ENCODE measurements at regions not wholly inside any gene's neighbourhood (a gene's known extent, or its start where the extent isn't known, plus 50 kb on each side); places are given as distances from the start of the nearest gene placed in this dataset.

DNA sequence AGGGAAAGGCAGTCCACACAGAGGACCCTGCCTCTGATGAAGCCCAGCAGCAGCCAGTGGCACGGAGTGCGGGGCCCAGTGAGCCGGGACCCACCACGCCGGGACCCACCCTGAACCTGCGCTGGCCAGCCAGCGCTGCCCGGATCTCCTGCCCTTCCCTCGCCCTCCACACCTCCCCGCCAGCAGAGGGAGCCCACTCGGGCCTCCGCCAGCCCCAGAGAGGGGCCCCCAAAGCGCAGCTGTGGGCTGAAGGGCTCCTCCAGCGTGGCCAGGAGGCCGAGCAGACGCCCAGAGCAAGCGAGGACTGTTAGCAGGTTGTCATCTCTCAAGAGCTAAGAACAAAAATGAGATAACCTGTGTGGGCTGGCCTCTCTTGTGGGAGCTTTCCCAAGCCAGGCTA, 81.3 kb upstream of the ATP10A start:
- no peak overlapping the region for H3K4me3 ChIP-seq (ENCODE audit: low read depth, low read length)
- TF ChIP-seq, protein P1, sequence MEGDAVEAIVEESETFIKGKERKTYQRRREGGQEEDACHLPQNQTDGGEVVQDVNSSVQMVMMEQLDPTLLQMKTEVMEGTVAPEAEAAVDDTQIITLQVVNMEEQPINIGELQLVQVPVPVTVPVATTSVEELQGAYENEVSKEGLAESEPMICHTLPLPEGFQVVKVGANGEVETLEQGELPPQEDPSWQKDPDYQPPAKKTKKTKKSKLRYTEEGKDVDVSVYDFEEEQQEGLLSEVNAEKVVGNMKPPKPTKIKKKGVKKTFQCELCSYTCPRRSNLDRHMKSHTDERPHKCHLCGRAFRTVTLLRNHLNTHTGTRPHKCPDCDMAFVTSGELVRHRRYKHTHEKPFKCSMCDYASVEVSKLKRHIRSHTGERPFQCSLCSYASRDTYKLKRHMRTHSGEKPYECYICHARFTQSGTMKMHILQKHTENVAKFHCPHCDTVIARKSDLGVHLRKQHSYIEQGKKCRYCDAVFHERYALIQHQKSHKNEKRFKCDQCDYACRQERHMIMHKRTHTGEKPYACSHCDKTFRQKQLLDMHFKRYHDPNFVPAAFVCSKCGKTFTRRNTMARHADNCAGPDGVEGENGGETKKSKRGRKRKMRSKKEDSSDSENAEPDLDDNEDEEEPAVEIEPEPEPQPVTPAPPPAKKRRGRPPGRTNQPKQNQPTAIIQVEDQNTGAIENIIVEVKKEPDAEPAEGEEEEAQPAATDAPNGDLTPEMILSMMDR (conservative IDR thresholded peaks at IDR 0.05; ENCODE audit: low read depth, low read length) = no peak
- DNase-seq (ENCODE audit: low read depth) = no peak

DNA sequence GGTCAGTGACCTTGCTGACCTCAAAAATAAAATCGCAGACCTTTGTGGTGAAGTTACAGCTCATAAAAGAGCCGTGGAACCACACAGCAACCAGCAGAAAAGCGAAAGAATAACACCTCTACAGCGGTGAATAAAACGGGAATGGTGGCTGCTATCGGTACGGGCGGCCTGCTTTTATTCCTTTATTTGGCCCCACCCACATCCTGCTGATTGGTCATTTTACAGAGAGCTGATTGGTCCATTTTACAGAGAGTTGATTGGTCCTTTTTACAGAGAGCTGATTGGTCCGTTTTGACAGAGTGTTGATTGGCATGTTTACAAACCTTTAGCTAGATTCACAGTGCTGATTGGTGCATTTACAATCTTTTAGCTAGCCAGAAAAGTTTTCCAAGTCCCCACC, 80.7 kb upstream of the ATP10A start:
- TF ChIP-seq, protein P1 (conservative IDR thresholded peaks at IDR 0.05; ENCODE audit: low read depth, low read length) = no peak
- DNase-seq (ENCODE audit: low read depth) = no peak
- no peak overlapping the region for H3K4me3 ChIP-seq (ENCODE audit: low read depth, low read length)

DNA sequence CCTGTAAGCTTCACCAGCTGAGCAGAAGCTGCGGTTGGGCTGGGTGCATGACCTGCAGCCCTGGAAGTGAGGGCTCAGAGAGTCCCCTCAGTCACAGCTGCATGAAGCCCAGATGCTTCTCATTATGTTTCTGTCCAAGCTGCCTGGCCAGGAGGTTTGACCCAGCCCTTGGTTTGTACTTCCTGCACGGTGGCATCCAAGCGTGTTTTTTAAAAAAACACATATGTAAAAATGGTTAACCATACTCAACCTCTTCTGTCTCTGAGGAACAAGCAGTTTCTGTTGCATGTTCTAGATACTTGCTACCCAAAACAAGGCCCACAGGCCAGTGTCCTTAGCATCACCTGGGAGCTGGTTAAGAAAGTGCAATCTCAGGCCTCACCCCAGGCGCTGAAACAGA, 76.0 kb upstream of the ATP10A start:
- no peak for DNase-seq (ENCODE audit: low read depth)
- TF ChIP-seq, protein P1 (conservative IDR thresholded peaks at IDR 0.05; ENCODE audit: low read depth, low read length) = no peak
- no peak overlapping the region for H3K4me3 ChIP-seq (ENCODE audit: low read depth, low read length)

DNA sequence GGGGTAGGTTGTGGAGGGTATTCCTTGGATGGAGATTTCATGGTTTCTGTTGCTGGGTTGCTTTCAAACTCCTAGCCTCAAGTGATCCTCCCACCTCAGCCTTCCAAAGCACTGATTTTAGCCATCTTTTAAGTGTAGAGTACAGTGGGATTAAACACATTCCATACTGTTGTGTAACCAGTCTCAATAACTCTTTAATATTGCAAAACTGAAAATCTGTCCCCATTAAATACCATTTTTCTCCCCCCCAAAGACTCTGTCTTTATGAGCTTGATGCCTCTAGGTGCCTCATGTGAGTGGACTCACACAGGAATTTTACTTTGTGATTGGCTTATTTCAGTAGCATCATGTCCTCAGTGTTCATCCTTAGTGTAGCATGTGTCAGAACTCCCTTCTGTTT, 74.7 kb upstream of the ATP10A start:
- no peak overlapping the region for H3K4me3 ChIP-seq (ENCODE audit: low read depth, low read length)
- TF ChIP-seq, protein P1 (conservative IDR thresholded peaks at IDR 0.05; ENCODE audit: low read depth, low read length) = no peak
- no peak for DNase-seq (ENCODE audit: low read depth)

DNA sequence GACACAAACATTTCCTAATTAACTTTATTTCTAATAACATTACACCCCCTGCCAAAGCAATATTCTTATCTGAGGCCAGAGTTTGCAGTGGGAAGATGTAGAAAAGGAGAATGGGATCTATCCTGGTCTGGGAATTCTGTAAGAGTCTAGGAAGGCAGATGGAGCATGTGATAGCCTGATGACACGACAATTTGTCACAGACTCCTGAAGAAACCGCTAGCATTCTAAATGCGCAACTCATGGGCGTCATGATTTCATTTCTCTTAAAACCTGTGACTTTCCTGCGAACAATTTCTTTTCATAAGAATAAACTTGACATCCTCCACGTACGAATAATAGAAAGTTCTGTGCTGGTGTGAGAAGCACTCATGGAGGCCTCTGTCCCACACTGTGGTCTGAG, 72.9 kb upstream of the ATP10A start:
- TF ChIP-seq, protein P1 (conservative IDR thresholded peaks at IDR 0.05; ENCODE audit: low read depth, low read length) = no peak
- H3K4me3 ChIP-seq (ENCODE audit: low read depth, low read length) = no peak overlapping the region
- DNase-seq (ENCODE audit: low read depth) = no peak

DNA sequence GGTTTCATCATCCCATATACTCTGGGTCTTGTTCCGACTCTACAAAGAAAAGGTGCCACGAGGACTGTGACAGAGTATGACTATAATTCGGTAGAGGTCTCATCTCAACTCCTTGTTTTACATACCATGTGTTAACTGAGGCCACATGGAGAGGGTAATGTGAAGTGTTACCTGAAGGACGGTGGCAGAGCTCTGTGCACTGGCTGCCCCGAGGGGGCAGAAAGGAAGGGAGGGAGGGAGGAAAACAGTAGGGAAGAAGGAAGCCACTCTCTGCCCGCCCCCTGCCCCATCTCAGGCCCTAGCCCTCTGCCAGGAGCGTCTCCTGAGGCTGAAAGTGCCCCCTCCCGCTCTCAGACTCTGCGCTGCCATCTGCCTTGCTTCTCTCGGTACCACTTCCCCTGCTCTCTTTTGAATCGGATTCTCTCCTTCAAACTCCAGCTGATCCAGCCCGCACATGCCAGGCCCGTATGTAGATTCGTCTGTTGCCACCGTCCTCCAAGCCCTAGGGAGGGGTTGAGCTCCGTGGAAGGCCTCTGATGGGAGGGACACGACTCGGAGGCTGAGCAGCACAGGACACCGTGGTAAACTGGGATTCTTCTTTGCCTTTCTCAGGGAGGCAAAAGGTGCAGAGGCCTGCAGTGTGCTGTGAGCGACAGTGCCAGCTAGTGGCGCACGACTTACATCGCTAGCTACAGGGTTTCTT, 70.5 kb upstream of the ATP10A start:
- H3K4me3 ChIP-seq (ENCODE audit: low read depth, low read length) = peak overlapping the region; percentile 57
- TF ChIP-seq, protein P1 (conservative IDR thresholded peaks at IDR 0.05; ENCODE audit: low read depth, low read length) = peak; percentile 90
- peak; percentile 41 for DNase-seq (ENCODE audit: low read depth)

DNA sequence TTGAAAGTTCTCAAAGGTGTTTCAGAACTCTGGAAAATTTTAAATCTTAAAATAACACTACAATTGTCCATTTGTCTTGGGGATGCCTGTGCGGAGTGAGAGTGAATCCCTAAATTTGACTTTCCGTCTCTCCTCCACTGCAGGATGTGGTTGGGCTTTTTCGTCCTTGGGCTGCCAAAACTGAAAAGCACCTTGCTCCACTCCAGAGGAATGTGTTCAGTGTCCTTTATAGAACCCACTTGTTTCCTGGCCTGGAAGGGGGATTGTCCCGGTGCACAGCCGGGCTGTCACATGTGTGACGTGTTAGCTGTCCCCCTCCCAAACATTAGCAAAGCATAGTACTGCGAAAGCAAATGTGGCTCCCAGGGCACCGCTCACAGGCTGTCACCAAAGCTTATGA, 69.6 kb upstream of the ATP10A start:
- no peak for DNase-seq (ENCODE audit: low read depth)
- H3K4me3 ChIP-seq (ENCODE audit: low read depth, low read length) = no peak overlapping the region
- TF ChIP-seq, protein P1 (conservative IDR thresholded peaks at IDR 0.05; ENCODE audit: low read depth, low read length) = no peak

Data from epithelial cell of proximal tubule (primary cell).